Midbrain (tissue), 1 donor: ENCODE measurements at regions not wholly inside any gene's neighbourhood (a gene's known extent, or its start where the extent isn't known, plus 50 kb on each side); places are given as distances from the start of the nearest gene placed in this dataset.

ENCODE experiments used
- DNase-seq: peaks from one replicate; lab custom pipeline; 2025; lab: John Stamatoyannopoulos, UW

GRCh38 chr17:72208832-72209231, 88.0 kb downstream of the SOX9 start:
- DNase-seq = no peak

GRCh38 chr17:72212041-72212440, 91.2 kb downstream of the SOX9 start:
- DNase-seq = no peak

GRCh38 chr17:72215490-72215889, 94.7 kb downstream of the SOX9 start:
- no peak for DNase-seq

- no peak for DNase-seq
Measured at GRCh38 chr17:72215928-72216327, 95.1 kb downstream of the SOX9 start.

GRCh38 chr17:72219137-72219823, 98.5 kb downstream of the SOX9 start:
- no peak for DNase-seq

- DNase-seq = no peak
Measured at GRCh38 chr17:72219824-72220493, 99.1 kb downstream of the SOX9 start.

- DNase-seq = no peak
Measured at GRCh38 chr17:72222661-72223380, 102.0 kb downstream of the SOX9 start.

GRCh38 chr17:72223866-72224291, 103.1 kb downstream of the SOX9 start:
- DNase-seq = no peak

- no peak for DNase-seq
Measured at GRCh38 chr17:72226322-72226721, 105.5 kb downstream of the SOX9 start.

- DNase-seq = no peak
Measured at GRCh38 chr17:72233986-72234385, 113.2 kb downstream of the SOX9 start.

- no peak for DNase-seq
Measured at GRCh38 chr17:72234985-72235384, 114.2 kb downstream of the SOX9 start.

GRCh38 chr17:72236980-72237633, 116.3 kb downstream of the SOX9 start:
- DNase-seq = no peak

- DNase-seq = no peak
Measured at GRCh38 chr17:72238157-72238673, 117.4 kb downstream of the SOX9 start.

- no peak for DNase-seq
Measured at GRCh38 chr17:72239548-72239947, 118.7 kb downstream of the SOX9 start.

GRCh38 chr17:72240333-72240732, 119.5 kb downstream of the SOX9 start:
- no peak for DNase-seq

GRCh38 chr17:72244494-72244893, 123.7 kb downstream of the SOX9 start:
- DNase-seq = no peak

GRCh38 chr17:72244956-72245355, 124.1 kb downstream of the SOX9 start:
- DNase-seq = no peak

- no peak for DNase-seq
Measured at GRCh38 chr17:72249441-72249840, 128.6 kb downstream of the SOX9 start.

- DNase-seq = no peak
Measured at GRCh38 chr17:72250206-72250605, 129.4 kb downstream of the SOX9 start.

- no peak for DNase-seq
Measured at GRCh38 chr17:72253597-72253996, 132.8 kb downstream of the SOX9 start.

GRCh38 chr17:72254808-72255449, 134.1 kb downstream of the SOX9 start:
- DNase-seq = no peak

- no peak for DNase-seq
Measured at GRCh38 chr17:72255481-72255880, 134.7 kb downstream of the SOX9 start.
